C4-2B (cell line): ENCODE measurements at regions not wholly inside any gene's neighbourhood (a gene's known extent, or its start where the extent isn't known, plus 50 kb on each side); places are given as distances from the start of the nearest gene placed in this dataset.

Source experiments
- H3K27ac ChIP-seq: fragments of 450-650 bp; 2 replicates; pipeline ENCODE4 v1.5.1; 2017
- ZFX ChIP-seq: fragments of 450-650 bp; IDR thresholded peaks from 2 replicates; pipeline ENCODE4 v1.6.1; 2017
- TF ChIP-seq, protein P1 (sequence below): fragments of 450-650 bp; conservative IDR thresholded peaks from 2 replicates; pipeline ENCODE4 v1.5.1; 2017; ENCODE audit warnings: mild to moderate bottlenecking

DNA sequence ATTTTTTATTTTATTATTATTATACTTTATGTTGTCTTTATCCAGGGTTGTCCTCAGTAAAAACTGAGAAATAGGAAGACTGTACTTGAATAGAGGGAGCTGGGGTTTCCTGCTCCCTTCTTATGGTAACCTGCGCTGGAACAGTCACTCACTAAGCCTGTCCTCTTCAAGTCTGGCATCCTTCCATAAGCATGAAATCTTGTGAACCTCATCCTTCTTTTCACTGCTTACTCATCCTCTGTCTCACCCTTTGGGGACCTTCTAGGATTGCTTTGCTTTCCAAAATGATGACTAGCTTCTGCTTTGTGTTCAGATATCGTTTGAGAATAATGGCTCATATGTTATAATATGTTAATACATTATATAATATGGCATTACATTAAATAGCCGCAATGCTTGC lies 90.6 kb downstream of the C6orf118 start:
- no peak overlapping the region for H3K27ac ChIP-seq
- TF ChIP-seq ZFX = no peak
- TF ChIP-seq, protein P1, sequence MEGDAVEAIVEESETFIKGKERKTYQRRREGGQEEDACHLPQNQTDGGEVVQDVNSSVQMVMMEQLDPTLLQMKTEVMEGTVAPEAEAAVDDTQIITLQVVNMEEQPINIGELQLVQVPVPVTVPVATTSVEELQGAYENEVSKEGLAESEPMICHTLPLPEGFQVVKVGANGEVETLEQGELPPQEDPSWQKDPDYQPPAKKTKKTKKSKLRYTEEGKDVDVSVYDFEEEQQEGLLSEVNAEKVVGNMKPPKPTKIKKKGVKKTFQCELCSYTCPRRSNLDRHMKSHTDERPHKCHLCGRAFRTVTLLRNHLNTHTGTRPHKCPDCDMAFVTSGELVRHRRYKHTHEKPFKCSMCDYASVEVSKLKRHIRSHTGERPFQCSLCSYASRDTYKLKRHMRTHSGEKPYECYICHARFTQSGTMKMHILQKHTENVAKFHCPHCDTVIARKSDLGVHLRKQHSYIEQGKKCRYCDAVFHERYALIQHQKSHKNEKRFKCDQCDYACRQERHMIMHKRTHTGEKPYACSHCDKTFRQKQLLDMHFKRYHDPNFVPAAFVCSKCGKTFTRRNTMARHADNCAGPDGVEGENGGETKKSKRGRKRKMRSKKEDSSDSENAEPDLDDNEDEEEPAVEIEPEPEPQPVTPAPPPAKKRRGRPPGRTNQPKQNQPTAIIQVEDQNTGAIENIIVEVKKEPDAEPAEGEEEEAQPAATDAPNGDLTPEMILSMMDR = no peak

DNA sequence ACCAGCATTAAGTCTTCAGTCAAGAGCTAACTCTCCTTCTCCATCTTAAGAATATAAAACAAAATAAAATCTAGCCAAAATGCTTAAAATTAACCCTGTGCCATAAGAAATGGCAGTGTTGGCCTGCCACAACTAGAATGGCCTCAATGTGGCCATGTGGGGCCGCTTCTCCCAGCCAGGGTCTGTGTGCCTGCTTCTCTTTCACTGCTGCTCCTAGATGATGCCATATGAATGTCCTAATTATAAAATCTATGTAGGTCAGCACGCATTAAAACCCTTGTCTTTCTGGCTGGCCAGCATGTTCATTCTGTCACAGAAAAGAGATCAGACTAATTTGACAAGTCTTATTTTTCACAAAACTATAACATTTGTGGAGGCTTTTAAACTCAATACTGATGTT lies 102.6 kb downstream of the C6orf118 start:
- TF ChIP-seq, protein P1 = no peak
- TF ChIP-seq ZFX = no peak
- no peak overlapping the region for H3K27ac ChIP-seq

DNA sequence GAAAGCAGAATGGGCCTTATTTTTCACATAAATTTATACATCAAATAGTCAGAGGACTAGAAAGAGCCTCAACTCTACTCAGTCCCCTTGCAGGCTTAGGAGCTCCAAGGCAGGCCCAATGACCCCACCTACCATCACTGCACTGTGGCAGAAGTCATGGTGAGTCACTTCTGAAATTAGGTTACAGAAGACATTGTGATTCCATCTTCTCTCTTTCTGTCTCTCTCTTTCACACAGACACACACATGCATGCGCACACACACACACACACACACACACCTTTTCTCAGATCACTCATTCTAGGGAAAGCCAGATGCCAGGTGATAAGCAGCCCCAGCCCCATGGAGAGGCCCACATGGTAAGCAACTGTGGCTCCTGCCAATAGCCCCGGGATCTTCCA lies 103.8 kb downstream of the C6orf118 start:
- TF ChIP-seq ZFX = no peak
- TF ChIP-seq, protein P1 = no peak
- H3K27ac ChIP-seq = no peak overlapping the region

DNA sequence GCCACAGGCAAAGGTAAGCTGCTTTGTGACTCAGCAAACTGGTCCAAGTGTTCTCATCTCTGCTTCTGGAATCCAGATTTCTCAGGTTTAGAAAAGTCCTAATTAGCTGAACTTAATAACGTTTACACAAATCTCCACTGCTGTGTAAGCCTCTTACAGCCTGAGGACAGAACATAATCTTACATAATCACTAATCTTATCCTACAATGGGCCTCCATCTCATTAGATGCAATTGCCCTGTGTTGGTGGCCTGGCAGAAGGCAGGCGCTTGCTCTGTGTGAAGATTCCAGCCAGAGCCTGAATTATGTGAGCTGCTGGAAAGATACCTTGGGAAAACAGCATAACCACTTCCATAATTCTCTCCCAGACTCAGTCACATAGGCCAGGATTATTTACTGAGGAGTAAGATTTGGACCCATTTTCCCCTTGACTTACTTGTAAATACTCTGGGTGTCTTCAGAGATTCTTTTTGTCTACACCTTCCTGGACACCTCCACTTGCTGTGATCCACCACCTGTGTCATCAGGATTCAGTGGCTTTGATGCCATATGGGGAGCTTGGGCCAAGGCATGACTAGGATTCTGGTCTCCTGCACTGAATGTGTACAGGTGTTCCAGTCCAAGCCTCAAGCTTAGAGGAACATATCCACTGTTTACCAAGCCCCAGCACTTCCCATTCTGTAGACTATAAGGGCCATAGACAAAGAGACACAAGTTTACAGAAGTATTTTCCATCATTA lies 104.4 kb downstream of the C6orf118 start:
- TF ChIP-seq, protein P1 = no peak
- TF ChIP-seq ZFX = no peak
- H3K27ac ChIP-seq = no peak overlapping the region

DNA sequence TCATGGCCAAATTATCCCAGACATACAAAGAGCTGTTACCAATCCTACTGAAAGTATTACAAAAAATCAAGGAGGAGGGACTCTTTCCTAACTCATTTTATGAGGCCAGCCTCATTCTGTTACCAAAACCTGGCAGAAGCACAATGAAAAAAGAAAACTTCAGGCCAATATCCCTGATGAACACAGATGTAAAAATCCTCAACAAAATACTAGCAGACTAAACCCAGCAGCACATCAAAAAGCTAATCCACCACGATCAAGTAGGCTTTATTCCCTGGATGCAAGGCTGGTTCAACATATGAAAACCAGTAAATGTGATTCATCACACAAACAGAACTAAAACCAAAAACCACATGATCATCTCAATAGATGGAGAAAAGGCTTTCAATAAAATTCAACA lies 109.2 kb downstream of the C6orf118 start:
- TF ChIP-seq, protein P1 = no peak
- TF ChIP-seq ZFX = no peak
- no peak overlapping the region for H3K27ac ChIP-seq

DNA sequence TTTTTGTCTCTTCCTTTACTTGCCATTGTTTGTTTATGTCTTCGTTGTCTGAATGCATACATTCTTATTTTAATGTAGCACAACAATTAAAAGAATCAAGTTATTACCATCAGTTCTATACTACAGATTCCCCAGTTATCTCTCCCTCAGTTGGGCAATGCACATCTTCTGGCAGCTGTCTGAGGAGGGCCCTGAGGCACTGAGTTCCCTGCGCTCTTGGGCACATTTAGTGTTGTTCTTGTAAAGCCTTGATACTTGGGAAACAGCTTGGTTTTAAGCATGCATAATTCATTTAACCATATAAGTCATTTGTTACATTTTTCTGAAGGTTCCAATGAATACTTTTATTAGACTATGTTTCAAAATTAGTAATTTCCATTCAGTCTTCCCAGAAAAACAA lies 117.9 kb downstream of the C6orf118 start:
- H3K27ac ChIP-seq = no peak overlapping the region

More for the DNA sequence above, 117.9 kb downstream of the C6orf118 start:
- no peak for TF ChIP-seq ZFX
- TF ChIP-seq, protein P1 = no peak
